ENCODE measurements at regions not wholly inside any gene's neighbourhood (a gene's known extent, or its start where the extent isn't known, plus 50 kb on each side); places are given as distances from the start of the nearest gene placed in this dataset.

GRCh38 chr10:42933448-42934340 lies 143.2 kb upstream of the RET start:
- DNase-seq = no peak

- no peak for DNase-seq
These were observed 142.5 kb upstream of the RET start for GRCh38 chr10:42934351-42934811.

GRCh38 chr10:42934842-42935241 lies 142.0 kb upstream of the RET start:
- DNase-seq = no peak

- no peak for DNase-seq
These were observed 141.4 kb upstream of the RET start for GRCh38 chr10:42935466-42935865.

- DNase-seq = no peak
These were observed 140.3 kb upstream of the RET start for GRCh38 chr10:42936580-42936979.

- DNase-seq = no peak
These were observed 139.8 kb upstream of the RET start for GRCh38 chr10:42937048-42937447.

- no peak for DNase-seq
These were observed 139.2 kb upstream of the RET start for GRCh38 chr10:42937649-42938180.

GRCh38 chr10:42938351-42938750 lies 138.5 kb upstream of the RET start:
- no peak for DNase-seq

GRCh38 chr10:42939237-42939636 lies 137.6 kb upstream of the RET start:
- no peak for DNase-seq

- DNase-seq = no peak
These were observed 137.0 kb upstream of the RET start for GRCh38 chr10:42939685-42940366.

- DNase-seq = no peak
These were observed 136.2 kb upstream of the RET start for GRCh38 chr10:42940487-42941294.

- DNase-seq = no peak
These were observed 135.6 kb upstream of the RET start for GRCh38 chr10:42941295-42941644.

- DNase-seq = no peak
These were observed 135.1 kb upstream of the RET start for GRCh38 chr10:42941790-42942189.

GRCh38 chr10:42942279-42942950 lies 134.5 kb upstream of the RET start:
- DNase-seq = no peak

- DNase-seq = no peak
These were observed 133.6 kb upstream of the RET start for GRCh38 chr10:42943025-42943818.

- DNase-seq = no peak
These were observed 128.8 kb upstream of the RET start for GRCh38 chr10:42948040-42948439.

- DNase-seq = no peak
These were observed 127.6 kb upstream of the RET start for GRCh38 chr10:42949287-42949686.

GRCh38 chr10:42950606-42951485 lies 126.0 kb upstream of the RET start:
- DNase-seq = no peak

GRCh38 chr10:42951486-42952251 lies 125.2 kb upstream of the RET start:
- no peak for DNase-seq

- no peak for DNase-seq
These were observed 124.5 kb upstream of the RET start for GRCh38 chr10:42952349-42952748.

Measured in NCI-H526 treated with DMSO at 0.1 percent for 48 hours (cell line).